GM21825 (cell line): ENCODE measurements at regions not wholly inside any gene's neighbourhood (a gene's known extent, or its start where the extent isn't known, plus 50 kb on each side); places are given as distances from the start of the nearest gene placed in this dataset.

Experiments used
- ATAC-seq: cut with Tn5 transposase; IDR thresholded peaks from one replicate; pipeline ENCODE4 v1.9.1; 2021; ENCODE audit warnings: mild to moderate bottlenecking, moderate library complexity; ENCODE audit not compliant: unreplicated experiment

- ATAC-seq: no peak
These were observed 53.4 kb downstream of the RPLP1 start for GRCh38 chr15:69505956-69506556.

DNA sequence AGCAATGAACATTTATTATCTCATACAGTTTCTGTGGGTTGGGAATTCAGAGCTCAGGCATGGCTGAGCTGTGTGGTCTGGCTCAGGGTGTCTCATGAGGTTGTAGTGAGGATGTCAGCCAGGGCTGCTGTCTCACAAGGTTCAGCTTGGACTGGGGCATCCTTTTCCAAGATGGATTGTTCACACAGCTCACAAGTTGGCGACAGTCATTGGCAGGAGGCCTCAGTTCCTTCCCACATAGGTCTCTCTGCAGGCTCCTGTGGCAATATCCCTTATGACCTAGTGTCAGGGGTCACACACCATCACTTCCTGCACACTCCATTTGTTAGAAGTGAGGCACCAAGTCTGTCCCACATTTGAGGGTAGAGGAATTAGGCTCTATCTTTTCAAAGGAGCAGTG is 56.0 kb downstream of the RPLP1 start:
- ATAC-seq: no peak

- no peak for ATAC-seq
These were observed 56.5 kb downstream of the RPLP1 start for GRCh38 chr15:69509131-69509530.

- ATAC-seq: no peak
These were observed 57.9 kb downstream of the RPLP1 start for GRCh38 chr15:69510556-69510955.

DNA sequence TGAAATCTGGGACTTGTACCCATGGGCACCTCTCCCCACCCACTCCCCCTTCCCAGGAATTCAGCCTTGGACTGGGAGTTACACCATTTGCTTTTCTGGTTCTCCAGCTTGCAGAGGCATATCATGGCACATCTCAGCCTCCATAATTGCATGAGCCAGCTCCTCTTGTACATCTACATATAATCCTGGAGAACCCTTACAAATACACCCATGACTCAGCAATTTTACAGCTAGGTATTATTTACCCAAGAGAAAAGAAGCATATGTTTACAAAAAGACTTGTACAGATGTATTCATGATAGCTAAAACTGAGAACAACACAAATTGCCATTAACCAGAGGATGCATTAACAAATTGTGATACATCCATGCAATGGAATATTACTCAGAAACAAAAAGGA is 58.4 kb downstream of the RPLP1 start:
- ATAC-seq: no peak

GRCh38 chr15:69511716-69512340 is 59.2 kb downstream of the RPLP1 start:
- no peak for ATAC-seq

DNA sequence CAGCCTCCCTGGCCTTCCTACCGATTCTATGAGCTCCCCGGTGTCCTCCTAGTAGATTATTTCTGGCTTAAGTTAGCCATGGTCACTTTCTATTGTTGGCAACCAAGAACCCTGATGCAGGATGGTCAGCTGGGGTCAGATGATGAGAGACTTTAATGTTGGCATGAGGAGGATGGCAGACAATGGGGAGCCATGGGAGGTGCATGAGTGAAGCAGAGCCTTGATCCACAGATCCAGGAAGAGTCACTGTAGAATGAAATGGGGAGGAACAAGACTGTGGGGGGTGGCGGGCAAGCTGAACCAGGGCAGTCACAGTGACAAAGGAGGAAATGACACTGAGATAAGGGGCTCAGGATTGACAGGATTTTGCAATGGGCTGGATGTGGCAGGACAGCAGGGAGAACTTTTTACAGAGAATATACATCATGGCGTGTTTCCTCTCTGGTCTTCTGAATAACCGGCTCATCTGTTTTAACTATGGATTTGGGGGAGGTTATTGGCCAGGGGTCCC is 60.9 kb downstream of the RPLP1 start:
- no peak for ATAC-seq

GRCh38 chr15:69513986-69514385 is 61.4 kb downstream of the RPLP1 start:
- ATAC-seq: no peak

DNA sequence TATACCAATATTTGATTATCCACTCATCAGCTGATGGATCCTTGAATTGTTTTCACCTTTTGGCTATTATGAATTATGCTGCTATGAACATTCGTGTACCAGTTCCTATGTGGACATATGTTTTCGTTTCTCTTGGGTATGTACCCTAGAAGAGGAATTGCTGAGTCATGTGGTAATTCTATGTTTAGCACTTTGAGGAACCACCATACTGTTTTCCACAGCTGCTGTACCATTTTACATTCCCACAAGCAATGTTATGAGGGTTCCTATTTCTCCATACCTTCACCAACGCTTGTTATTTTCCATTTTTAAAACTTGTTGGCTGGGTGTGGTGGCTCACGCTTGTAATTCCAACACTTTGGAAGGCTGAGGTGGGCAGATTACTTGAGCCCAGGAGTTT is 62.9 kb downstream of the RPLP1 start:
- no peak for ATAC-seq

DNA sequence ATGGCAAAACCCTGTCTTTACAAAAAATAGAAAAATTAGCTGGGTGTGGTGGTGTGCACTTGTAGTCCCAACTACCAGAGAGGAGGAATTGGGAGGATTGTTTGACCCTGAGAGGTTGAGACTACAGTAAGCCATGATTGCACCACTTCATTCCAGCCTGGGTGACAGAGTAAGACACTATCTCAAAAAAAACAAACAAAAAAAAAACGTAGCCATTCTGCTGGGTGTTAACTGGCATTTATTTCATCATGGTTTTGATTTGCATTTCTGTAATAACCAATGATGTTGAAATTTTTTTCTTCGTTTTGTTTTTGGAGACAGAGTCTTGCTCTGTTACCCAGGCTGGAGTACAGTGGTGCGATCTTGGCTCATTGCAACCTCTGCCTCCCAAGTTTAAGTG is 63.3 kb downstream of the RPLP1 start:
- ATAC-seq: no peak

DNA sequence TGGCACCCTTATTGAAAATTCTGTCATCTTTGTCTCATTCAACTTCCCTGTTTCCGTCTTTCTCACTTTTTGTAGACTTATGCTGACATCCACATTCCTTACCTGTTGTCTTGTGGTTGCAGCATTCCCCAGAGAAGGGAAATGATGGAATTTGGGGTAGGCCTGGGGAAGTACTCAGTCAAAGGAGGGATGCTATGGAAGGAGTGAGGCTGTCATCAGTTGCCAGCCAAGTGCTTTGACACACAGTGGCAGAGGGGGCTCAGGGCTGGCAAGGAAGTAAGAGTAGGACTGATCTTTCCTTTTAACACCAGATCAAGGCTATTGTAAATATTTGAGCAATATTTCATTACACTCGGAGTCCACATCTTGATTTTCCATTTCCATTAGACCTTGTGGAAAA is 64.4 kb downstream of the RPLP1 start:
- no peak for ATAC-seq

GRCh38 chr15:69518806-69519205 is 66.2 kb downstream of the RPLP1 start:
- ATAC-seq: no peak

DNA sequence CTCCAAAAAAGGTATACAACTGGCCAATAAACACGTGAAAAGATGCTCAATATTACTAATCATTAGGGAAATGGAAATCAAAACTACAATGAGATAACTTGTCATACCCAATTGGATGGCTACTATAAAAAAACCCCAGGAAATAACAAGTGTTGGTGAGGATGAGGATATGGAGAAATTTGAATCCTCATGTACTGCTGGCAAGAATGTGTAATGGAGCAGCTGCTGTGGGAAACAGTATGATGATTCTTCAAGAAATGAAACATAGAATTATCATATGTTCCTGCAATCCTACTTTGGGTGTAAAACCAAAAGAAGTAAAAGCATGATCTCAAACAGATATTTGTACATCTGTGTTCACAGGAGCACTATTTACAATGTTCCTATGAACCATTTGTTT is 67.4 kb downstream of the RPLP1 start:
- no peak for ATAC-seq

- no peak for ATAC-seq
These were observed 69.7 kb downstream of the RPLP1 start for GRCh38 chr15:69522361-69522760.

DNA sequence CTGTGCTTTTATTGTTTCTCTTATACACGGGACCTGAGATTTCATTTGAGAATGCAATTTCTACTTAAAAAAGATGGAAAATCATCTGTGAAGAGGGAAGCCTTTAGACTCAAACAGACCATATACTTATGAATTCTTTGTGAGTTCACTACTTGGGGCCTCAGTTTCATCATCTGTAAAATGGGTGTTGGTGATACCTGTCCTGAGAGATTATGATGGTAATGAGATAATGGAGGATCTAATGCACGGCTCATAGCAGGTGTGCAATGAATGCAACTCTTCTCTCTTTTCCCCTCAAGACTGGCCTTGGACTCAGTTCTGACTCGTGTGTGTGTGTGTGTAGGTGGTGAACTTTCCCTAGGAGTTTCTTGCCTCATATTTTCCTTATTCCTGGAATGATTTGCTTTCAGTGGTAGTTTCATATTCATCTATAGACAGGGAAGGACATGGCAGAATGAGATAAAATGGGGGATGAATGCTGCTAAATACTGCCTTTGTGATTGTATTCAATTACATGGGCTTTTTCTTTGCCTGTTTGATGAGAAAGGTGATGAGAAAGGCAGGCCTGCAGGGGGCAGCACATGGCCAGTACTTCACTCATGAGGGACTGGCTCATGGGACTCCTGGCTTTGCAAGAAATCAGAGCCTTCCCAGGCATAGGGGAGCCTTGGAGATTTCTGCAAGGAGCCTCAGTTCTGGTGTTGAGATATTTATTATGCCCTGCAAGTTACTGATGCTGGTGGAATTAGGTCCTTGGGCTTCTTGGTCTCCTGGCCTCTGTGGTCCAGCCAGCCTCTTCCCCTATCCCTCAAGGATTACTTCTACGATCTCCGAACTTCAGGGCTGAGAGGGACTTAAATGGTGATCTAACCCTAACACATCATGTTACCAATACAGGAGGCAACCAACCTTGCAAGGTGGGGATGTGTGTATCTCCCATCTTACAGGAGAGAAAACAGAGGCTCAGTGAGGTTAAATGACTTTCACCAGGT is 70.7 kb downstream of the RPLP1 start:
- ATAC-seq: no peak

DNA sequence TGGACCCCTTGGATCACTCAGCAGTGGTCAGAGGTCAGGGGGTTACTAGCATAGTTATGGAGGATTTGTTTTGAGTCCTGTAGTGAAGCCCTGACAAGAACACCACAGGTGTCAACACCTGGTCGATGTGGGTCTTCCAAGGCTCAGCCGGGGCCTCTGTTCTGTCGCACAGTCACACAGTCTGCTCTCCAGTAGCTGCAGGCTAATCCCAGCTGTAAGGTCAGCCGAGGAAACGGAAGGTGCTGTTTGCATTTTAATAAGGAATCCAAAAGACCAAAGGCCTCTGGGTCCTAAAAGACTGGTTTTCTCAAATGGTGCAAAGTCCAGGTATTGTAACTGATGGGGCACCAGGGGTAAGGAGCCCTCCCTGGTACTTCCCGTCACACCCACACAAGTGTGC is 71.7 kb downstream of the RPLP1 start:
- ATAC-seq: no peak

DNA sequence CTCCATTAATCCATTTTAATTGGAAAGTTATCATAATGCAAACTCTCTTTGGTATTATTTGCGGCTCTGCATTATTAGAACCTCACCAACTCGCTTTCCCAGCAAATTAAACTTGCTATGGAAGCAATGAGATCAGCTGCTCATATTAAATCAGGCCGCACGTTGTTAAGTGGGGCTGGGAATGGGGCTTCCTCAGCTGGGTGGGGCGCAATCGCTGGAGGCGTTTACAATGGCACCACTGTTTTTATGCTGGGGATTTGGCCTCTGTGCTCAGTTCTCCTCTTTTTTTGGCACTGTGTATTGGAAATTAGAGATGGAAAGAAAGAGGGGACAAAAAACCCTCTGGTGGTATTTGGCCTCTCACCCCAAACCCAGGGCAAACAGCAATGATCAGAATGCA is 72.2 kb downstream of the RPLP1 start:
- no peak for ATAC-seq

- no peak for ATAC-seq
These were observed 72.9 kb downstream of the RPLP1 start for GRCh38 chr15:69525543-69525942.

- no peak for ATAC-seq
These were observed 73.8 kb downstream of the RPLP1 start for GRCh38 chr15:69526081-69527061.

GRCh38 chr15:69529141-69529540 is 76.5 kb downstream of the RPLP1 start:
- no peak for ATAC-seq
